Bronchial epithelial cell (primary cell): ENCODE measurements at regions not wholly inside any gene's neighbourhood (a gene's known extent, or its start where the extent isn't known, plus 50 kb on each side); places are given as distances from the start of the nearest gene placed in this dataset.
"Not testable (repeated sequence)": the region's sequence is repeated elsewhere in the genome, so short reads cannot be mapped to it uniquely, and the experiment has no call there.

Source experiments
- DNase-seq: peaks from one replicate; pipeline ENCODE4 v3.0.0-alpha.2; 2010; ENCODE audit warnings: low read depth
- FAIRE-seq: peaks from 2 replicates; lab custom pipeline; 2011; peaks lifted over from hg19 to GRCh38; lab: Jason Lieb, UNC
- H3K27me3 ChIP-seq: 2 replicates; pipeline ENCODE4 v1.5.1; 2011; ENCODE audit warnings: low read length; ENCODE audit not compliant: control insufficient read depth, insufficient read depth
- H3K36me3 ChIP-seq: 2 replicates; pipeline ENCODE4 v1.5.1; 2011; ENCODE audit warnings: low read length; ENCODE audit not compliant: control insufficient read depth, insufficient read depth
- H3K4me3 ChIP-seq: 2 replicates; pipeline ENCODE4 v1.5.1; 2011; ENCODE audit warnings: mild to moderate bottlenecking, low read depth, low read length, control low read depth
- CTCF ChIP-seq: IDR thresholded peaks from 2 replicates; pipeline ENCODE4 v1.5.1; 2011; ENCODE audit warnings: mild to moderate bottlenecking, moderate library complexity, low read length, control low read depth, inconsistent platforms; ENCODE audit not compliant: insufficient read depth, severe bottlenecking

- FAIRE-seq (no peak), DNase-seq (no peak)
- TF ChIP-seq CTCF: no peak
- no peaks in the 10 kb centered on the region for H3K27me3 ChIP-seq
- no peaks in the 10 kb centered on the region for H3K36me3 ChIP-seq
- no peak overlapping the region for H3K4me3 ChIP-seq
Measured at GRCh38 chr5:63094730-63095129, 516.1 kb downstream of the LRRC70 start.

- no peak for TF ChIP-seq CTCF
- no peaks in the 10 kb centered on the region for H3K27me3 ChIP-seq
- no peaks in the 10 kb centered on the region for H3K36me3 ChIP-seq
- H3K4me3 ChIP-seq: no peak overlapping the region
- FAIRE-seq (no peak), DNase-seq (no peak)
Measured at GRCh38 chr5:63089147-63089546, 510.5 kb downstream of the LRRC70 start.

- no peaks in the 10 kb centered on the region for H3K27me3 ChIP-seq
- no peaks in the 10 kb centered on the region for H3K36me3 ChIP-seq
- no peak for DNase-seq
- FAIRE-seq: no peak
- H3K4me3 ChIP-seq: no peak overlapping the region
- TF ChIP-seq CTCF: no peak
Measured at GRCh38 chr5:63085561-63085960, 506.9 kb downstream of the LRRC70 start.

GRCh38 chr5:63083689-63084088 lies 505.1 kb downstream of the LRRC70 start:
- not testable (repeated sequence) for FAIRE-seq, DNase-seq, H3K36me3 ChIP-seq, H3K27me3 ChIP-seq, H3K4me3 ChIP-seq

- Histone ChIP-seq H3K36me3 (no peaks in the 10 kb centered on the region), H3K4me3 (no peak overlapping the region), H3K27me3 (no peaks in the 10 kb centered on the region)
- TF ChIP-seq CTCF: no peak
- no peak for FAIRE-seq
- DNase-seq: no peak
Measured at GRCh38 chr5:63081402-63081801, 502.8 kb downstream of the LRRC70 start.

- Histone ChIP-seq H3K27me3 (no peaks in the 10 kb centered on the region), H3K4me3 (no peak overlapping the region), H3K36me3 (no peaks in the 10 kb centered on the region)
- no peak for TF ChIP-seq CTCF
- DNase-seq (no peak), FAIRE-seq (no peak)
Measured at GRCh38 chr5:63070001-63070400, 491.4 kb downstream of the LRRC70 start.
